Mononuclear cell (primary cell): ENCODE measurements at regions not wholly inside any gene's neighbourhood (a gene's known extent, or its start where the extent isn't known, plus 50 kb on each side); places are given as distances from the start of the nearest gene placed in this dataset.
"Not testable (repeated sequence)": the region's sequence is repeated elsewhere in the genome, so short reads cannot be mapped to it uniquely, and the experiment has no call there.

Experiments used
- H3K27me3 ChIP-seq: 2 replicates; pipeline ENCODE4 v1.6.0; 2011; ENCODE audit warnings: low read length, control low read depth; ENCODE audit not compliant: insufficient read depth
- H3K4me1 ChIP-seq: 2 replicates; pipeline ENCODE4 v1.5.1; 2011; ENCODE audit warnings: mild to moderate bottlenecking, low read length, control low read depth; ENCODE audit not compliant: insufficient read depth
- H3K4me3 ChIP-seq: 2 replicates; pipeline ENCODE4 v1.5.1; 2011; ENCODE audit warnings: mild to moderate bottlenecking, low read length, moderate library complexity
- H3K9me3 ChIP-seq: 2 replicates; pipeline ENCODE4 v1.5.1; 2011; ENCODE audit warnings: low read depth, mild to moderate bottlenecking, control low read depth, low read length

GRCh38 chr3:75303741-75304140 lies 360.4 kb upstream of the FRG2C start:
- no peaks in the 10 kb centered on the region for H3K4me1 ChIP-seq
- no peak overlapping the region for H3K4me3 ChIP-seq
- H3K27me3 ChIP-seq = no peaks in the 10 kb centered on the region
- no peaks in the 10 kb centered on the region for H3K9me3 ChIP-seq

- Histone ChIP-seq H3K27me3 (no peaks in the 10 kb centered on the region), H3K4me1 (no peaks in the 10 kb centered on the region), H3K4me3 (no peak overlapping the region), H3K9me3 (no peaks in the 10 kb centered on the region)
These were observed 358.2 kb upstream of the FRG2C start for GRCh38 chr3:75305901-75306300.

GRCh38 chr3:75311306-75311705 lies 352.8 kb upstream of the FRG2C start:
- not testable (repeated sequence) for H3K4me3 ChIP-seq, H3K27me3 ChIP-seq, H3K9me3 ChIP-seq, H3K4me1 ChIP-seq

GRCh38 chr3:75312469-75312868 lies 351.7 kb upstream of the FRG2C start:
- not testable (repeated sequence) for H3K9me3 ChIP-seq, H3K4me1 ChIP-seq, H3K27me3 ChIP-seq, H3K4me3 ChIP-seq

GRCh38 chr3:75319776-75320175 lies 344.4 kb upstream of the FRG2C start:
- not testable (repeated sequence) for H3K27me3 ChIP-seq, H3K4me1 ChIP-seq, H3K4me3 ChIP-seq, H3K9me3 ChIP-seq

GRCh38 chr3:75320369-75320768 lies 343.8 kb upstream of the FRG2C start:
- Histone ChIP-seq H3K4me1 (no peaks in the 10 kb centered on the region), H3K4me3 (no peak overlapping the region), H3K9me3 (no peaks in the 10 kb centered on the region), H3K27me3 (no peaks in the 10 kb centered on the region)

GRCh38 chr3:75321060-75321459 lies 343.1 kb upstream of the FRG2C start:
- no peak overlapping the region for H3K4me3 ChIP-seq
- H3K9me3 ChIP-seq = no peaks in the 10 kb centered on the region
- no peaks in the 10 kb centered on the region for H3K4me1 ChIP-seq
- H3K27me3 ChIP-seq = no peaks in the 10 kb centered on the region

- H3K9me3 ChIP-seq, H3K4me1 ChIP-seq, H3K27me3 ChIP-seq, H3K4me3 ChIP-seq: not testable (repeated sequence)
These were observed 340.2 kb upstream of the FRG2C start for GRCh38 chr3:75323936-75324335.

- Histone ChIP-seq H3K4me3 (no peak overlapping the region), H3K9me3 (no peaks in the 10 kb centered on the region), H3K4me1 (no peaks in the 10 kb centered on the region), H3K27me3 (no peaks in the 10 kb centered on the region)
These were observed 338.4 kb upstream of the FRG2C start for GRCh38 chr3:75325716-75326115.

GRCh38 chr3:75327453-75327852 lies 336.7 kb upstream of the FRG2C start:
- H3K27me3 ChIP-seq = no peaks in the 10 kb centered on the region
- H3K9me3 ChIP-seq = no peaks in the 10 kb centered on the region
- no peaks in the 10 kb centered on the region for H3K4me1 ChIP-seq
- H3K4me3 ChIP-seq = no peak overlapping the region

GRCh38 chr3:75329476-75330097 lies 334.5 kb upstream of the FRG2C start:
- no peaks in the 10 kb centered on the region for H3K4me1 ChIP-seq

GRCh38 chr3:75330446-75330845 lies 333.7 kb upstream of the FRG2C start:
- not testable (repeated sequence) for H3K9me3 ChIP-seq, H3K27me3 ChIP-seq, H3K4me3 ChIP-seq, H3K4me1 ChIP-seq

More at GRCh38 chr3:75329476-75330097, 334.5 kb upstream of the FRG2C start:
- no peak overlapping the region for H3K4me3 ChIP-seq
- no peaks in the 10 kb centered on the region for H3K27me3 ChIP-seq
- no peaks in the 10 kb centered on the region for H3K9me3 ChIP-seq

GRCh38 chr3:75332090-75332489 lies 332.0 kb upstream of the FRG2C start:
- not testable (repeated sequence) for H3K27me3 ChIP-seq, H3K9me3 ChIP-seq, H3K4me1 ChIP-seq, H3K4me3 ChIP-seq

GRCh38 chr3:75332794-75333193 lies 331.3 kb upstream of the FRG2C start:
- Histone ChIP-seq H3K4me1 (no peaks in the 10 kb centered on the region), H3K9me3 (no peaks in the 10 kb centered on the region), H3K27me3 (no peaks in the 10 kb centered on the region), H3K4me3 (no peak overlapping the region)

- Histone ChIP-seq H3K4me3 (no peak overlapping the region), H3K9me3 (no peaks in the 10 kb centered on the region), H3K27me3 (no peaks in the 10 kb centered on the region), H3K4me1 (no peaks in the 10 kb centered on the region)
These were observed 329.8 kb upstream of the FRG2C start for GRCh38 chr3:75334299-75334698.

- H3K27me3 ChIP-seq = no peaks in the 10 kb centered on the region
- no peak overlapping the region for H3K4me3 ChIP-seq
- H3K9me3 ChIP-seq = no peaks in the 10 kb centered on the region
- no peaks in the 10 kb centered on the region for H3K4me1 ChIP-seq
These were observed 326.8 kb upstream of the FRG2C start for GRCh38 chr3:75337226-75337900.
